Sigmoid colon (tissue), 4 donors: ENCODE measurements at regions not wholly inside any gene's neighbourhood (a gene's known extent, or its start where the extent isn't known, plus 50 kb on each side); places are given as distances from the start of the nearest gene placed in this dataset.

Source experiments
- CTCF ChIP-seq, 4 experiments: fragments of 450-650 bp in 3 of 4; fragments of 200-600 bp in 1 of 4; IDR thresholded peaks; one replicate each; pipeline ENCODE4 v1.5.1; 2016 to 2019; ENCODE audit warnings: antibody characterized with exemption in 4 of 4, mild to moderate bottlenecking in 3 of 4, moderate library complexity in 2 of 4
- EP300 ChIP-seq, 4 donors: sonication (generic); formaldehyde crosslinking; IDR thresholded peaks; one replicate each; pipeline ENCODE4 v1.6.1; 2017; ENCODE audit warnings: antibody characterized with exemption in 4 of 4
- POLR2A ChIP-seq, 2 donors: fragments of 450-650 bp; IDR thresholded peaks; one replicate each; pipeline ENCODE4 v1.6.1; 2016; ENCODE audit warnings: antibody characterized with exemption in 2 of 2, mild to moderate bottlenecking in 2 of 2, moderate library complexity in 2 of 2
- POLR2AphosphoS5 ChIP-seq, 4 donors: sonication (generic); formaldehyde crosslinking; IDR thresholded peaks; one replicate each; pipeline ENCODE4 v1.6.1; 2017; ENCODE audit warnings: antibody characterized with exemption in 4 of 4

- TF ChIP-seq CTCF (IDR thresholded peaks at IDR 0.05) (no peak), POLR2AphosphoS5 (IDR thresholded peaks at IDR 0.05) (no peak), EP300 (IDR thresholded peaks at IDR 0.05) (no peak), POLR2A (IDR thresholded peaks at IDR 0.05) (no peak)
These were observed 513.6 kb upstream of the ZMIZ1 start for GRCh38 chr10:78555128-78555527.
